Islet of Langerhans (tissue), 1 donor: ENCODE measurements at regions not wholly inside any gene's neighbourhood (a gene's known extent, or its start where the extent isn't known, plus 50 kb on each side); places are given as distances from the start of the nearest gene placed in this dataset.
"Not testable (repeated sequence)": the region's sequence is repeated elsewhere in the genome, so short reads cannot be mapped to it uniquely, and the experiment has no call there.

ENCODE experiments used
- FAIRE-seq: peaks from one replicate; lab custom pipeline; 2011; peaks lifted over from hg19 to GRCh38; lab: Jason Lieb, UNC

DNA sequence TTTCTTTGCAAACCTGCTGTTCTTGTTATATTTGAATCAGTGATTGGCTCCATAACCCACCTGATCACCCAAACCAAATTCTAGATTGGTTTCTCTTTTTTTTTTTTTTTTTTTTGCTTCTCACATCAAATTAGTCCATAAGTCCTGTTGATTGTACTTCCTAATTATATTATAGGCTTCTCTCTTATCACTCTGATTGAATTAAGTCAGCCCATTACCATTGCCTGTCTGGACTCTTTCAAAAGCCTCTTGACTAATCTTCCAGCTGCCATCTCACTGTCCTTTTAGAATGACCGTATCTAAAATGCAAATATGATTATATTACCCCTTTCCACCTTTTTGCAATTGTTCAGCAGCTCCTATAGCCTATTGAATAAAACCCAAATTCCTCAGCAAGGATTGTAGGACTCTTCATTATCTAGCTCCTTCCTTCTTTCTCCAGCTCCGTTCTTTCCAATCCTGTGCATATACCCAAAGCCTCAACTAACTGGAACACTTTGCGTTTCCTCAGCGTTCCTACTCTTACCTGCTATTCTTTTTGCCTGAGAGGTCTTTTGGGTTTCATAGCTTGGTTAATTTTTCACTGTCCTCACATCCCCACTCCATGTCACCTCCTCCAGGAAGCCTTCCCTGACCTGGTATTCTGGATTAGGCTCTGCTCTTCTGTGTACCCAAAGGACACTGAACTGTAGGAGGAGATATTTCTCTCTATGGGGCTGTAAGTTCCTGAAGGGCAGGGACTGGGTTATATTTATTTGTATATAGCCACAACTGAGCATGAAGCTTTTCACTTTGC is 423.3 kb downstream of the TMEM135 start:
- FAIRE-seq: no peak

DNA sequence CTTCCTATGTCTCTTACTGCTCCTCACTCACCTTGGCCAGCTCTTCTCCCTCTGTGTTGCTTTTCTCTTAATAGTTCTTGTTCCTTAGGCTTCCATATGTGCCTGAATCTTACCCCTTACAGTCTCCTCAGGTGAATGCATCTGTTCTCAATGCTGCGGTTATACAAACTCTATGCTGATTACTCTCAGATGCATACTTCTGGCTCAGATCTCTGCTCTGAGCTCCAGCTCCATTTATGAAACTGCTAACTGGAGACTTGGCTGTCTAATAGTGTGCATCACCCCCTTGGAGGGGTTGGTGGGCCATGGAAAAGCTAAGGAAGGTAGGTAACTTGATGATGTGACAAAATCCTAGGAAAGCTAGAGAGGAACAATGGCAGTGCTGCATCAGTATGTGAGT is 422.5 kb downstream of the TMEM135 start:
- FAIRE-seq: no peak

DNA sequence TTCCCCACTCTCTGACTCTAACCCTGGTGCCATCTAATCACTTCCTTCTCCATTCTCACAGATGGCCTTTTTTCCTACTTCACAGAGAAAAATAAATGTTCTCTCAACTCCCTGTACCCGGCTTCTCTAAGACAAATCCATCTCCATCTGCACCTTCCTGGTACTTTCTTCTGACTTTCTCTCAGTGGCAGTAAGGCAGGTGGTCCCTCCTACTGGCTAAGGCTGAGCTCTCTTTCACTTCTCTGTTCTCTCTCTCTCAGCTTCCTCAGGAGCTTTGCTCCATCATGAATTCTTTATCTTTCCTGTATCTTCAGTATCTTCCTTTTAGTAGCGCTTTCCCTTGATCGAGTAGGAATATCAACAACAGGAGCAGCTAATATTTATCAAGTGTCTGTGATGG is 421.6 kb downstream of the TMEM135 start:
- FAIRE-seq: no peak

DNA sequence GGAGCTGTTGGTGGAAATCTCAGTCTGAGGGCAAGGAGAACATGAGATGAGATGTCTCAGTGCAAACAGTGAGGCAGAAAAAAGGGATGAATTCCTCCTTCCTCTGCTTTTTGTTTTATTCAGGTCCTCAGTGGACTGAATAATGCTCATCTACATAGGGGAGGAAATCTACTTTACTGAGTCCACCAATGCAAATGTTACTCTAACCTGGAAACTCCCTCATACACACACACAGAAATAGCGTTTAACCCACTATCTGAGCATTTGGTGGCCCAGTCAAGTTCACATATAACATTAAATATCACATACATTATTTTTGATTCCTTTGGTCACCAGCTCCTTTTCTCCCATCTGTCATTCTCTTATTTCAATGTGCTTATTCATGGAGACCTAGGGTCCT is 418.8 kb downstream of the TMEM135 start:
- no peak for FAIRE-seq

DNA sequence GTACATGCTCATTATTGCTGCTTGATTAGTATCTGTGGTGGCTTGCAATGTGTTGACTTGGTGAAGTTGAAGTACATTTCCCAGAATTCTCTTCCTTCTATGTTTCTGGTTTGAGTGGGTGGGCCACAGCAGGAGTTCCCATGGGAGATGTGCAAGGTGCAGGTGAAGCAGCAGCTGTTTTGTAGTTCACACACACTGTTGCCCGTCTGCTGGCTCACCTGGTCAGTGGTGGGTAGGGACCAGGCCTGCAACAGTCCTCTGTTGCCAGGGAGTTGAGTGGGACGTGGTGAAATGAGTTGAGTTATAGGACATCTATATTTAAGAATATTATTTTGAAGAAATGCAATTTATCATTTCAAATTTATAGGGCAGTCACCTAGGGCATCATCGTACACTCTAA is 417.4 kb downstream of the TMEM135 start:
- no peak for FAIRE-seq

DNA sequence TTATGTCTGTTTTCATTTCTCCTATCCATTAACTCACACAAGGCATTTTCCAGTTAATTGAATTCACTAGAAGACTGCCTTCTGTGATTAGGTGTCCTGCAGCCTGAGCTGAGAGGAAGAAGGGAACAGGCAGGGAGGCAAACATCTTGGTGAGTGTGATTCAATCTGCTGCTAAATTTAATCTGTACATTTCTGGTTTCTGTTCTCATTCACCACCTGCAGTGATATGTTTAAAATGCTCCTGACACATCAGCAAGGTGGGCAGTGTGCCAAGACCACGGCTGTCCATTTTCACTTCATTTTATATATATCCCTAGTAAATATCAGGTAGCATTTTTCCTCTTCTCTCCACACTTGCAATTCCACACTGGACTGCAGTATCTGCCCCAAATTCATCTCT is 416.5 kb downstream of the TMEM135 start:
- FAIRE-seq: no peak

DNA sequence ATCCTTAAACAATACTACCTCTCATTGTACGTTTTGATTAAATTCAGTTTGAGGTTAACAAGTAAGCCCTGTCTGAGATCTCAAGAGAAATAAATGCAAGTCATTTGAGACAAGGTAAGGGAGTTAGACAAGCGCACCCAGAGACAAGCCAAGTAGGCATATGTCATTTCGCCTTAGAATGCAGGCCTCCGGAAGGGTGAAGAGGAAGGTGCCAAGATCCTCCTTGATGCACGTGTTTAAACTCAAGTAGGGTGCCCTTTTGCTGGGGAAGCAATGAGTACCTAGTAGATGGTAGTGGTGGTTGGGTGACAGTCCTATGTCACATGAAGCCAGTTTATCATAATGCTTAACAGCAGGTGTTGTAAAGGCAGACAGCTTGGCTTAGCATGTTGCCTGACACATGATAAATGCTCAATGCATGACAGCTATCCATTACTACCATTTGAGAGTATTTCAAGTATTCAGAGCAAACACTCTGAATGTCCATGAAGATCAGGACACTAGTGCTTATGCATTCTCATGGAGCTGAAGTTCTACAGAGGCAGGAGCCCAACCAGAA is 415.9 kb downstream of the TMEM135 start:
- no peak for FAIRE-seq

DNA sequence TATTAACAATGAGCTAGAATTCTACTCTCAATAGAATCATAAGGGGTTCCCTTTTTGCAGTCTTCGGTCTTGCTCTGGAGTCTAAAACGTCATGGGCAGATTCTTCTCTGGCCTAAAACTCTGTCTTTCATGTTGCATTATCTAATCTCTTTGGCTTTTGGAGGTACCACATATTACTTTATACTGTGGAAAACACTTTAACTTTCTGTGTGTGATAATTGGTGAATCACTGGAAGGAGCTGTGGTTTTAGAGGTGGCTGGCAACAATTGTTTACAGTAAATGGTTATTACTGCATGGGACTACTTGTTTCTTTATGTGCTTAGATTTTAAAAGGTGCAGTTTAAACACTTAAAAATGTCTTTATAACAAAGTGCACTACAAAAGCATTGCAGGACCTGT is 414.3 kb downstream of the TMEM135 start:
- FAIRE-seq: not testable (repeated sequence)

DNA sequence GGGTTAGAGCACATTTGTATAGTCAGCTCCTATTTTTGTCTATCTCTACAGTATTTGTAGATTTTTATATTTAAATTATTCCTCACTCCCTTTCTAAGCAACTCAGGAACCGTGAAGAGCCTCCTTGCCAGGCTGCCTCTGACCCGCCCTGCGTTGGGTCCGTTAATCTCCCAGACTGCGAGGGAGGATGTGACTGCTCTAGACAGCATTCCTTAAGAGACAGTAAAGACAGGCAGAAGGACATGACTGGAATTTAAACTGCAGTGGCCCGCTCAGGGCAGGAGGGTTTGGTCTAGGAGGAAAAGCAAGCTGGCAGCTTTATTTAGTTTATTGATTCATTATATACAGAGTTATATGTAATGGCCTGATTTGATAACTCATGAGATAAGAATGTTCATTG is 413.7 kb downstream of the TMEM135 start:
- FAIRE-seq: no peak

DNA sequence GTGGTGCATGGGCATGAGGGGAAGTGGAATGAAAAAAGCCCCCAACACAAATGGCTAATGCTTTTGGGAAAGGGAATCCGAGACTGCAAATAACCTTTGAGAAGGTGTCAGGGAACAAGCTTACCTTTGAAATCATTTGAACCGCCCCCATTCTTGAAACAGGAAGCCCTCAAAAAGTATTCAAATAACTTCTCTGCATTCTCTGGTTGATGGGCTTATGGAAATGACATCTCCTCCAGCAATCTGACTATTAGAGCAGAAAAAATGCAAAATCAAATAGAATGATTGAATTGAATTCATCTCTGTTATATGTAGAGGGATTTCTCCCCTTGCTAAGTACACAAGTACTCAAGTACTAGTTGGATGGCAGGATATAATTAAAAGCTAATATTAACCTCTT is 409.9 kb downstream of the TMEM135 start:
- FAIRE-seq: no peak

DNA sequence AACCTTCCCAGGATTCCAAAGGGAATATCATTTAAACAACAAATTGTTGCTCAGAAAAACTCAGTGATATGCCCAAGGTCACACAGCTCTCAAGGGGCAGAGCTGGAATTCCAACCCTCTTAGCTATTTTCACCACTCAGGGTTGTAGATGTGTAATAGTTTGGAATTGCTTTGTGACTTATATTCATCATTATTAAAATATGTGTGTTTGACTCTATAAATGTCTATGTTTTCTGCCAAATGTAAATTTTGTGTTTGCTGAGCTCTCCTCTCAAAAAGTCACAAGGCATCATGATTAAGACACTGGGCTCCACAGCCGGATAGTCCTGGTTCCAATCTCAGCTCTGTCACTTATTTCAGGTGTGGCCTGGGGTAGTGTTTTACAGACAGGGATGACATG is 407.3 kb downstream of the TMEM135 start:
- FAIRE-seq: no peak

DNA sequence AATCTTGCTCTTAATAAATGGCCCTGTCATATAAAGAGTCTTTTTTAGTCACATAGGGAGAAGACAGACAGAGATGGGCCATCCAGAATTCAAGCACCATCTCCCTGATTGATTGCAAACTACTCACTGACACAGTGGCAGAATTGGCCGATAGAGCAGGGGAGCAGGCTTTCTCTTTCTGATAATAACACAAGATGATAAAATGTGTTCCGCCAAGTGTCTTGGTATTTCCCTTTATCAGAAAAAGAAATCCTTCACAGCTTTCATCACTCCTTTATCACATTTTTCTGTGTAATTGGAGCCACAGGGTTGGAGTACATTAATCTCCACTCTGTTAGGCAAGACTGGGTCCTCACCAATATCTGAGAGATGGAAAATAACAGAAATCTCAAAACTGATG is 406.0 kb downstream of the TMEM135 start:
- FAIRE-seq: no peak

DNA sequence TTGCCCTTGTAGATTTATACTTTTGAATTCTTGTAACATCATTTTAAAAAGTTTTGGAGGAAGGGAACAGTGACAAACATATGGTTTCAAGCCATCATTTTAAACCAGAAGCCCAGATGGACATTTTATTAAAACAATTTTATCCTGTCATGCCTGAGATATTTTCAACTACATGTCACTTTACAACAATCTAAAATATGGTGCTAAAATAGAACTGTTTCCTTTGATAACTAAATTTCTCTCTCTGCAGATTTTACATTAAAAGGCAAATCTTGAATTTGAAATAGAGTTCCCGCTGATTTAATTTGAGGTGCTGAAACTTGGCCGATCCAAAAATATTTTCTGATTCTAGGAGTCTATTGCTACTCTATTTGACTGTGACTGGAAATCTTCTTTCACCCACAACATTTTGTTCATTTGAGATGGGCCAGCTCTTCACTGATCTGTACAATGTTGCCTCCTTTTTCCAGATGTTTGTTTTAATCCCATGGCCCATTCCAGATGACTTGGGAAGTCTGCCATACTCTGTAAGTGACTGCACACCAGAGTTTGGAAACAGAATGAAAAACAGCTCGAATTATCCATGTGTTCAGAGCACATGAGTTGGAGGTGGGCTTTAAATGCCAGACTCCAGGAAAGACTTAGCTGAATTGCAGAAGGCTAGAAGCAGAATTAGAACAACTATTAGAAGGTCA is 402.5 kb downstream of the TMEM135 start:
- no peak for FAIRE-seq

DNA sequence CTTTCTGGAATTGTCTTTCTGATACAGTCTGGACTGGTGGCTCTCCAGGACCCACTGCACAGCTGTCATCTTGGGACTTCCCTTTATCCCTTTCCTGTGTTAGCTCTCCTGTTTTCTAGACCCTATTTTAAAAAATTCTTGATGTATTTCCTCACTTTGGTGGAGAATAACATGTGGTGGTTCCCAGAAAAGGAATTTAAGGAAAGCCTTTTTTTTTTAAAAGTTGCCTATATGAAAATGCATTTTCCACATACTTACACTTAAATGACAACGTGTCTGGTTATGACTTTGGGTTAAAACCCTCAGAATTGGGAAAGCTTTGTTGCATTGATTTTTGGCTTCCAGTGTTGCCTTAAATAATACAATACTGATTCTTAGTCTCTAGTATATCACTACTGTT is 400.7 kb downstream of the TMEM135 start:
- no peak for FAIRE-seq

DNA sequence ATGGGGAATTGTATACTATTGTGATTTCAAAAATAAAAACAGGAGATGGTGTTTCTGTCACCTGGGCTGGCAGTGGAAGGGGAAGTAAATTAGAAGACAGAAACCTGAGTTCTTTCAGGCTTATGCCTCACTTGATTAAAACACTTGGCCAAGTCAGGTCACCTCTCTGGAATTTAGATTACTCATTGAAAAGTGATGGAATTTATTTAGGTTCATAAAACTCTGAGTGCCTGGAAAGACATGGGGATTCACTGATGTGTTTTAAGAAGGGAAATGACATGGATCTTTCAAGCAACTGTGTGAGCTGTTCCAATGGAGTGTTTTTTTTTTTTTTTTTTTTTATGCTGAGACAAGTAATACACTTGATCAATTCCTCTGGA is 400.1 kb downstream of the TMEM135 start:
- FAIRE-seq: no peak

DNA sequence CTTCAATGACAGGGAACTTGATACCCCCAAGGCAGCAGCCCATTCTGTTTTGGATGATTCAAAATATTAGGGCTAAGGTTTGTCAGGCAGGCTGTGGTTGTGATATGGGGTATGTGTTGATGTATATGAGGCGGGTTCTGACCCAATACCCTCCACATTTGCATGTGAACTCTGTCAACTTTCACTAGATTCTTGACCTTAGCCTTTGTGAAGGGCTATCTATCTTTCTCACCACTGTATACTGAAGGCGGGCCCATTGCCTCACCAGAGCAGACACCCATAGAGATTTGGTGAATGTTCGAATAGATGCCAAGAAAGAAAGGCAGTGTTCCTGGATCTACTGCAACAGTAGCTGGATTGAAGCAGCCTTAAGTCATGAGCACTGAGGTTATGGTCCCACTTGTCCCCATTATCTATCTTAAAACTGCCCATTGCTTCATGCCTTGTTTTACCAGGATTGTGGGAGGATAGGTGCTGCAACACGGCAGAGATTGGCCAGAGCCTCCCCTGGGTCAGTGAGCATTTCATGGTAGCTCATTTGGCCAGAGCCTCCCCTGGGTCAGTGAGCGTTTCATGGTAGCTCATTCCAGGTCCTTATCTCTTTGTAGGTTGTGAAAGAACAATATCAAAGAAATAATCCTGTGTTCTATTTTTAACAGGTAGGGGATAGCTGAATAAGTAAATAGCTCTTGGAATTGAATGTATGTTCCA is 399.6 kb downstream of the TMEM135 start:
- FAIRE-seq: no peak

DNA sequence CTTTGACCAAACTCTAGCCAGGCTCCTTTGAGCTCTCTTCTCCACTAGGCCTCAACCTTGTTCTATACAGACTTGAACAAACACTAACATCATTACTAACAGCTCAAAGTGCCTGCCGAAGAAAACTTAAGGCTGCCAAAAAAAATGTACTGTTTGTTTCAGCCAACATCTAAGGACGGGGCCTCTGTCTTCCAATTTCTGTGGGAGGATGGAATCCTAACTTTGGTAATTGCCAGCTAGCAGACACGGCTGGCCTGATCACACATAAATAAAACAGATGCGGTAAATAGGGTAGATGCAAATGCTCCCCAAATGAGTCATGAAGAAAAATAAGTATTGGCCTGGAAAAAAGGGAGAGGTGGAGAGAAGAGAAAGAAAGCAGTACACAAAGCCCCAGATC is 394.3 kb downstream of the TMEM135 start:
- no peak for FAIRE-seq

DNA sequence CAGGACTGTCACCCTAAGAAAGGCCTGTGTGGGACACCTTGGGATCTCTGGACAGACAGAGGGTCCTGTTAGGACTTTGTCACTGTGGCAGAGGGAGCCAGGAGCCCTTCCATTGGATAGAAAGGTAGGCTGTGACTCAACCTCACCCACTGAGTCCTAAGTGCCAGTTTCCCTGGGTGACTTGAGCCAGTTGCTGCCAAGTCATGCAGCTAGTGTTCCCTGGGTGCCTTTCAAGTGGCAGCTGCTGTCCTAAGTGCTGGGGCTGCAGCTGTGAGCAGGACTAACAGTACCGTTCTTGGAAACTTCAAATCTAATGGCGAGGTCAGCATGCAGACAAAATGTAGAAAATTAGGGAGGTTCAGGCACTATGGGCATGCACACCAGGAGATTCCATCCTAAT is 393.7 kb downstream of the TMEM135 start:
- no peak for FAIRE-seq

DNA sequence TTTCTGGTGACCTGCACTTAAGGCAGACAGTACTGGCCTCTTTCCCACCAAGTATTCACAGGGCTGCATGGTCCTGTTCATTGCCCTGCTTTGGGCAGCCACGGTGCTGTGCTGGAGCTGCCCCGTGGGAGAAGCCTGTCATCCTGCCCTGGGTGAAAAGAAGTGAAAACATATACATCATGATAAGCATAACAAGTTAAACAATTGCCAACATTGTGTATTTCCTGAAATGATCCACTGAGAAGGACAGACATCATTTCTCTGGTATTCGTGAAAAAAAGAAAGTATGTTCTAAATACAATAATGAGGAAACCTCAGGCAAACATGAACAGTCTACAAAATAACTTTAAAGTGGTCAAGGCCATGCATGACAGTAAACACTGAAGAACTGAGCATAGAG is 393.1 kb downstream of the TMEM135 start:
- FAIRE-seq: no peak

DNA sequence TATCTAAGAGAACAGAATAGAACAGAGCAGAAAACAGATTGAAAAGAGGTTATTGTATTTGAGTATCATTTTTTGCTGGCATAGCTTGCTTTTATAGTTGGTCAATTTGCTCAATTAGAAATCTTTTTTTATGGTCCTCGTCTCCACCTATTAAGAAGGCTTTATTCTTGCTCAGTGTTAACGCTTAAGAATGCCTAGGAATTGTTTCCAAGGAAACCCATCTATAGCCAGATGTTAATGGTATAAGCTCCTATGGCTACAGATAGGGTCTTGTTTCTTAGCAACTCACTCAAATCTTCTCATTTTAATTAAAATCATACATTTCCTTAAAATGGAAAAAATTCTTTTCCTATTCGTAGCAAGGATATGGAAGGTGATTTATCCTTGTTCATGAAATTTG is 392.3 kb downstream of the TMEM135 start:
- FAIRE-seq: no peak

DNA sequence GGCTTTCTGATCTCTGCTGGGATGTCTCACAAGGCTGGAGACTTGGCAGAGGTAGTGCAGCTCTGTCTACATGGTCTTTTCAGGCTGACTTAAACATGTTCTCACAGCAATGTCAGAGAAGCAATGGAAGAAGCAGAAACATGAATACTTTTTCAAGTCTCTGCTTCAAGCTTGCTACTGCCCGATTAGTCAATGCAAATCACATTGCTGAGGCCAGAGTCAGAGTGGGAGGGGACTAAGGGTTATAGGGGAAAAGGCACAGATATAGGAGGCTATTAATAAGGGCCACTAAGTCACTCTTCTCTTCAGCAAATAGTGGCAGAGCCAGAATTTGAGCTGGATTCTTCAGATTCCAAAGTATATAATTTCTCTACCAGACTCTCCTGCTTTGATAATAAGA is 390.5 kb downstream of the TMEM135 start:
- FAIRE-seq: no peak

DNA sequence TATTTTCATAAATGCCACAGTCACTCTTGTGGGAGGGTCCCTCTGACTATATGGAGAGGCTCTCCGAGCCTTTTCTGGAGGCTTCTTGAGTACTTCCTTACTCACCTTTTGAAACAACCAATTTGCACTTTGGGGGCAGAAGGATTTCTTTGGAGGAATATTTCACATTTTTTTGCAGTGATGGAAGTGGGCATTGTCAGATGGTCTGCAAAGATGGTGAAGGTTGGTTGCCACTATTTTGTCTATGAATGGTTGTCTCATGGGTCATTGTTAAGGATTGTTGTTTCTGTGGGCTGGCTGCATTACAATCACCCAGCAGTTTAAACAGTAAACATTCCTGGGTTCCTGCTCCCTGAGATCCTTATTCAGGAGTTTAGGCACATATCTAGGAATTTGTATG is 388.2 kb downstream of the TMEM135 start:
- FAIRE-seq: no peak

DNA sequence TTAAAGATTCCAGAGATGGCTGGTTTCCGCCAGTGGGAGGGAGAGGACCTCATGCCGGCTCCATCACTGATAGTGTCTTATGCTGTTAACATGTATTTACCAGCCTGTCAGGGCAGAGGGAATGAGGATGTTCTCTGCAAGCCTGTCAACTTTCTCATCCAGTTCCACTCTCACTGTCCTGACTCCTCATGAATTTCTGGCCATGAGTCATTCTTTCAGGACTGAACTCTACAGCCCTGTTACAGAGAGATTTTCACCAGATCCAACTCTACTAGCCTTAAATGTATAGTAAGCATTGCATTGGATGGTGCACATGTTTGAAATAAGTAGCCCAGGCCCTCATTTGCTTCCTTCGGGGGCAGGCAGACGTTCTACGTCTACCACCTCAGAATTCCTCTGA is 387.7 kb downstream of the TMEM135 start:
- no peak for FAIRE-seq
